ENCODE measurements at regions not wholly inside any gene's neighbourhood (a gene's known extent, or its start where the extent isn't known, plus 50 kb on each side); places are given as distances from the start of the nearest gene placed in this dataset.

GRCh38 chr13:84749126-84749525, 866.9 kb upstream of the SLITRK1 start:
- Histone ChIP-seq H3K27ac (no peak overlapping the region), H3K79me2 (ENCODE audit: insufficient read depth) (no peaks in the 10 kb centered on the region), H3K27me3 (replicated peaks; ENCODE audit: insufficient read depth) (no peaks in the 10 kb centered on the region), H3K9me3 (ENCODE audit: low read depth) (no peaks in the 10 kb centered on the region), H4K20me1 (ENCODE audit: insufficient read depth) (no peaks in the 10 kb centered on the region), H2AFZ (no peak overlapping the region), H3K4me3 (no peak overlapping the region), H3K9ac (no peak overlapping the region), H3K4me2 (ENCODE audit: unreplicated experiment) (no peak overlapping the region), H3K36me3 (ENCODE audit: low read depth) (no peaks in the 10 kb centered on the region), H3K9me2 (ENCODE audit: insufficient read depth) (no peaks in the 10 kb centered on the region), H3F3A (ENCODE audit: insufficient read depth) (no peaks in the 10 kb centered on the region), H3K4me1 (ENCODE audit: insufficient read depth) (no peaks in the 10 kb centered on the region)
- WGBS, 2 experiments (ENCODE audit: low coverage in 1 of 2, low lambda C conversion rate in 2 of 2, missing lambda C conversion rate in 2 of 2), result 0% methylated on average over 1 of the region's 1 CpG
- no peak for DNase-seq
- TF ChIP-seq EZH2 (IDR thresholded peaks at IDR 0.05; ENCODE audit: insufficient read depth, poor library complexity, severe bottlenecking), result no peak
- in situ Hi-C loops (cut with MboI), result no loop called here

- Histone ChIP-seq H3K9me2 (ENCODE audit: insufficient read depth) (no peaks in the 10 kb centered on the region), H3K27ac (no peak overlapping the region), H3F3A (ENCODE audit: insufficient read depth) (no peaks in the 10 kb centered on the region), H3K27me3 (replicated peaks; ENCODE audit: insufficient read depth) (no peaks in the 10 kb centered on the region), H3K9me3 (ENCODE audit: low read depth) (no peaks in the 10 kb centered on the region), H3K36me3 (ENCODE audit: low read depth) (no peaks in the 10 kb centered on the region), H3K4me3 (no peak overlapping the region), H3K4me1 (ENCODE audit: insufficient read depth) (no peaks in the 10 kb centered on the region), H3K79me2 (ENCODE audit: insufficient read depth) (no peaks in the 10 kb centered on the region), H4K20me1 (ENCODE audit: insufficient read depth) (no peaks in the 10 kb centered on the region), H2AFZ (no peak overlapping the region), H3K4me2 (ENCODE audit: unreplicated experiment) (no peak overlapping the region), H3K9ac (no peak overlapping the region)
- TF ChIP-seq EZH2 (IDR thresholded peaks at IDR 0.05; ENCODE audit: insufficient read depth, poor library complexity, severe bottlenecking) (no peak), EZH2phosphoT487 (IDR thresholded peaks at IDR 0.05; ENCODE audit: insufficient read depth, low read depth) (no peak)
- no peak for DNase-seq
- in situ Hi-C loops (cut with MboI), result no loop called here
- 29 to 35% methylated on average over 5 of the region's 5 CpGs for WGBS, 2 experiments (ENCODE audit: low coverage in 1 of 2, low lambda C conversion rate in 2 of 2, missing lambda C conversion rate in 2 of 2)
Measured at GRCh38 chr13:84745051-84745551, 862.8 kb upstream of the SLITRK1 start.

GRCh38 chr13:84744203-84744602, 861.9 kb upstream of the SLITRK1 start:
- no peak overlapping the region for H3K4me2 ChIP-seq (ENCODE audit: unreplicated experiment)
- 6 to 10% methylated on average over 1 of the region's 1 CpG for WGBS, 2 experiments (ENCODE audit: low coverage in 1 of 2, low lambda C conversion rate in 2 of 2, missing lambda C conversion rate in 2 of 2)
- H2AFZ ChIP-seq, result no peak overlapping the region
- no peaks in the 10 kb centered on the region for H3K9me2 ChIP-seq (ENCODE audit: insufficient read depth)
- no peaks in the 10 kb centered on the region for H3K36me3 ChIP-seq (ENCODE audit: low read depth)
- H3K79me2 ChIP-seq (ENCODE audit: insufficient read depth), result no peaks in the 10 kb centered on the region
- H3K4me1 ChIP-seq (ENCODE audit: insufficient read depth), result no peaks in the 10 kb centered on the region
- H3K4me3 ChIP-seq, result no peak overlapping the region
- no peak overlapping the region for H3K9ac ChIP-seq
- no peaks in the 10 kb centered on the region for H4K20me1 ChIP-seq (ENCODE audit: insufficient read depth)
- TF ChIP-seq EZH2 (IDR thresholded peaks at IDR 0.05; ENCODE audit: insufficient read depth, poor library complexity, severe bottlenecking) (no peak), EZH2phosphoT487 (IDR thresholded peaks at IDR 0.05; ENCODE audit: insufficient read depth, low read depth) (no peak)
- in situ Hi-C loops (cut with MboI), result no loop called here
- no peak overlapping the region for H3K27ac ChIP-seq
- no peaks in the 10 kb centered on the region for H3K27me3 ChIP-seq (replicated peaks; ENCODE audit: insufficient read depth)
- H3K9me3 ChIP-seq (ENCODE audit: low read depth), result no peaks in the 10 kb centered on the region
- no peak for DNase-seq
- no peaks in the 10 kb centered on the region for H3F3A ChIP-seq (ENCODE audit: insufficient read depth)

GRCh38 chr13:84741253-84741652, 859.0 kb upstream of the SLITRK1 start:
- Histone ChIP-seq H3K27me3 (replicated peaks; ENCODE audit: insufficient read depth) (no peaks in the 10 kb centered on the region), H3K27ac (no peak overlapping the region), H3K36me3 (ENCODE audit: low read depth) (no peaks in the 10 kb centered on the region), H3K9me3 (ENCODE audit: low read depth) (no peaks in the 10 kb centered on the region), H3K4me3 (no peak overlapping the region), H3K9ac (no peak overlapping the region), H2AFZ (no peak overlapping the region), H3F3A (ENCODE audit: insufficient read depth) (no peaks in the 10 kb centered on the region), H3K4me2 (ENCODE audit: unreplicated experiment) (no peak overlapping the region), H3K4me1 (ENCODE audit: insufficient read depth) (no peaks in the 10 kb centered on the region), H3K79me2 (ENCODE audit: insufficient read depth) (no peaks in the 10 kb centered on the region), H4K20me1 (ENCODE audit: insufficient read depth) (no peaks in the 10 kb centered on the region), H3K9me2 (ENCODE audit: insufficient read depth) (no peaks in the 10 kb centered on the region)
- in situ Hi-C loops (cut with MboI), result no loop called here
- TF ChIP-seq EZH2 (IDR thresholded peaks at IDR 0.05; ENCODE audit: insufficient read depth, poor library complexity, severe bottlenecking) (no peak), EZH2phosphoT487 (IDR thresholded peaks at IDR 0.05; ENCODE audit: insufficient read depth, low read depth) (no peak)
- no peak for DNase-seq

GRCh38 chr13:84739021-84739420, 856.7 kb upstream of the SLITRK1 start:
- no peak for TF ChIP-seq EZH2 (IDR thresholded peaks at IDR 0.05; ENCODE audit: insufficient read depth, poor library complexity, severe bottlenecking)
- no peak for TF ChIP-seq EZH2phosphoT487 (IDR thresholded peaks at IDR 0.05; ENCODE audit: insufficient read depth, low read depth)
- DNase-seq, result no peak
- Histone ChIP-seq H3K9me3 (ENCODE audit: low read depth) (no peaks in the 10 kb centered on the region), H3K4me1 (ENCODE audit: insufficient read depth) (no peaks in the 10 kb centered on the region), H3K4me2 (ENCODE audit: unreplicated experiment) (no peak overlapping the region), H3K27ac (no peak overlapping the region), H4K20me1 (ENCODE audit: insufficient read depth) (no peaks in the 10 kb centered on the region), H3F3A (ENCODE audit: insufficient read depth) (no peaks in the 10 kb centered on the region), H3K36me3 (ENCODE audit: low read depth) (no peaks in the 10 kb centered on the region), H3K79me2 (ENCODE audit: insufficient read depth) (no peaks in the 10 kb centered on the region), H3K27me3 (replicated peaks; ENCODE audit: insufficient read depth) (no peaks in the 10 kb centered on the region), H2AFZ (no peak overlapping the region), H3K9ac (no peak overlapping the region), H3K4me3 (no peak overlapping the region), H3K9me2 (ENCODE audit: insufficient read depth) (no peaks in the 10 kb centered on the region)
- in situ Hi-C loops (cut with MboI), result no loop called here
- WGBS, 2 experiments (ENCODE audit: low coverage in 1 of 2, low lambda C conversion rate in 2 of 2, missing lambda C conversion rate in 2 of 2), result 19 to 26% methylated on average over 2 of the region's 2 CpGs
